ENCODE measurements at regions not wholly inside any gene's neighbourhood (a gene's known extent, or its start where the extent isn't known, plus 50 kb on each side); places are given as distances from the start of the nearest gene placed in this dataset.

GRCh38 chr3:27590437-27591298, 106.5 kb upstream of the SLC4A7 start:
- no TSS peak for BruUV-seq (replicated peaks)
- POLR2A ChIA-PET = no interaction called here
- H3K4me1 ChIP-seq (replicated peaks in 1 of 2; ENCODE audit: control insufficient read depth in 2 of 2, insufficient read depth in 2 of 2, low read length in 2 of 2) = no peaks in the 10 kb centered on the region
- TF ChIP-seq CC2D1A (IDR thresholded peaks at IDR 0.05) = no peak
- 0 out of 2 replicates have a peak, but pooled peaks have one; percentile 33 for TF ChIP-seq CEBPB (tag; IDR thresholded peaks at IDR 0.05)
- TF ChIP-seq DACH1 (IDR thresholded peaks at IDR 0.05; ENCODE audit: partially characterized antibody) = no peak
- TF ChIP-seq GABPA (tag; conservative IDR thresholded peaks at IDR 0.05; ENCODE audit: low read depth) = peak; percentile 42; the same call in 1 of the 2 replicates
- TF ChIP-seq CEBPG (CRISPR knock-in tag; IDR thresholded peaks at IDR 0.05) = no peak
- 0 out of 4 replicates have a peak, but pooled peaks of 1 of the 2 experiments have one; percentile 29 for TF ChIP-seq CEBPG (tag; conservative IDR thresholded peaks at IDR 0.05 in 1 of 2, IDR thresholded peaks at IDR 0.05 in 1 of 2)
- TF ChIP-seq ZNF175 (CRISPR knock-in tag; IDR thresholded peaks at IDR 0.05; ENCODE audit: low read depth) = no peak
- no peak overlapping the region for H3K4me3 ChIP-seq
- no peaks in the 10 kb centered on the region for H4K20me1 ChIP-seq (replicated peaks; ENCODE audit: control insufficient read depth, insufficient read depth, low read length)
- DNase-seq (ENCODE audit: extremely low read depth in 1 of 4, low spot score in 3 of 4) (no peak), FAIRE-seq (no peak), ATAC-seq (no peak)
- no peaks in the 10 kb centered on the region for H3K9me3 ChIP-seq (replicated peaks; ENCODE audit: control insufficient read depth, insufficient read depth, low read depth, low read length)
- H3K9ac ChIP-seq (ENCODE audit: insufficient read depth in 1 of 2, low read depth in 2 of 2, low read length in 2 of 2) = no peak overlapping the region
- H3K27me3 ChIP-seq (ENCODE audit: control insufficient read depth in 2 of 2, insufficient read depth in 2 of 2, low read length in 2 of 2) = no peaks in the 10 kb centered on the region
- CTCF ChIA-PET (ENCODE audit: low intra/inter-chr PET ratio) = no interaction called here
- no peak overlapping the region for H3K27ac ChIP-seq (ENCODE audit: extremely low read depth, low read depth, low read length)
- 4% methylated on average over 5 of the region's 5 CpGs for WGBS (ENCODE audit: insufficient coverage, low coverage, missing lambda C conversion rate)
- intact Hi-C loops (cut with micrococcal nuclease) = no loop called here
- H3K4me2 ChIP-seq (ENCODE audit: insufficient read depth, low read length) = no peak overlapping the region
- in situ Hi-C loops (cut with MboI) = no loop called here
- no peaks in the 10 kb centered on the region for H3K36me3 ChIP-seq (ENCODE audit: control insufficient read depth, insufficient read depth, low read length)
- no peaks in the 10 kb centered on the region for H3K79me2 ChIP-seq (ENCODE audit: control insufficient read depth, insufficient read depth, low read length)
- no peaks in the 10 kb centered on the region for H3K9me1 ChIP-seq (ENCODE audit: control insufficient read depth, insufficient read depth, low read length)
- no peak overlapping the region for H2AFZ ChIP-seq (ENCODE audit: low read depth, low read length)
